ENCODE measurements at regions not wholly inside any gene's neighbourhood (a gene's known extent, or its start where the extent isn't known, plus 50 kb on each side); places are given as distances from the start of the nearest gene placed in this dataset.

- TF ChIP-seq RAD21 (IDR thresholded peaks at IDR 0.05; ENCODE audit: low read depth) (no peak), CREB1 (IDR thresholded peaks at IDR 0.05; ENCODE audit: low read depth) (no peak), REST (IDR thresholded peaks at IDR 0.05; ENCODE audit: low read depth) (no peak), EP300 (IDR thresholded peaks at IDR 0.05; ENCODE audit: borderline replicate concordance) (no peak), EGR1 (IDR thresholded peaks at IDR 0.05) (no peak)
Observed at GRCh38 chr3:70742081-70742480, 429.6 kb upstream of the MDFIC2 start.

- no peak for TF ChIP-seq NFIC (IDR thresholded peaks at IDR 0.05)
Observed at GRCh38 chr3:70740872-70741271, 428.4 kb upstream of the MDFIC2 start.

GRCh38 chr3:70740071-70740470 is 427.6 kb upstream of the MDFIC2 start:
- TF ChIP-seq CREB1 (IDR thresholded peaks at IDR 0.05; ENCODE audit: low read depth) = no peak
- TF ChIP-seq MAX (IDR thresholded peaks at IDR 0.05) = no peak
- no peak for TF ChIP-seq TCF12 (IDR thresholded peaks at IDR 0.05; ENCODE audit: low read depth)
- no peak for TF ChIP-seq USF1 (IDR thresholded peaks at IDR 0.05)
- TF ChIP-seq EGR1 (IDR thresholded peaks at IDR 0.05) = no peak

GRCh38 chr3:70738291-70738681 is 425.8 kb upstream of the MDFIC2 start:
- TF ChIP-seq RAD21 (IDR thresholded peaks at IDR 0.05; ENCODE audit: low read depth) = no peak

GRCh38 chr3:70737666-70738290 is 425.3 kb upstream of the MDFIC2 start:
- TF ChIP-seq REST (IDR thresholded peaks at IDR 0.05; ENCODE audit: low read depth) (no peak), EGR1 (IDR thresholded peaks at IDR 0.05) (no peak), TCF12 (IDR thresholded peaks at IDR 0.05; ENCODE audit: low read depth) (no peak), CREB1 (IDR thresholded peaks at IDR 0.05; ENCODE audit: low read depth) (no peak), FOXM1 (IDR thresholded peaks at IDR 0.05; ENCODE audit: borderline replicate concordance, low read depth) (no peak)

GRCh38 chr3:70736009-70736408 is 423.6 kb upstream of the MDFIC2 start:
- TF ChIP-seq YY1 (IDR thresholded peaks at IDR 0.05; ENCODE audit: low read depth) (no peak), EP300 (IDR thresholded peaks at IDR 0.05; ENCODE audit: borderline replicate concordance) (no peak), CREB1 (IDR thresholded peaks at IDR 0.05; ENCODE audit: low read depth) (no peak), USF1 (IDR thresholded peaks at IDR 0.05) (no peak), FOXM1 (IDR thresholded peaks at IDR 0.05; ENCODE audit: borderline replicate concordance, low read depth) (no peak), TAF1 (IDR thresholded peaks at IDR 0.05; ENCODE audit: low read depth) (no peak), TCF12 (IDR thresholded peaks at IDR 0.05; ENCODE audit: low read depth) (no peak), CEBPB (IDR thresholded peaks at IDR 0.05) (no peak), EGR1 (IDR thresholded peaks at IDR 0.05) (no peak), REST (IDR thresholded peaks at IDR 0.05; ENCODE audit: low read depth) (no peak), NFIC (IDR thresholded peaks at IDR 0.05) (no peak), ZBTB7A (IDR thresholded peaks at IDR 0.05; ENCODE audit: low read depth) (no peak), TEAD4 (IDR thresholded peaks at IDR 0.05) (no peak), RAD21 (IDR thresholded peaks at IDR 0.05; ENCODE audit: low read depth) (no peak), MAX (IDR thresholded peaks at IDR 0.05) (no peak)
